HCT116 (cell line): ENCODE measurements at regions not wholly inside any gene's neighbourhood (a gene's known extent, or its start where the extent isn't known, plus 50 kb on each side); places are given as distances from the start of the nearest gene placed in this dataset.
"Not testable (repeated sequence)": the region's sequence is repeated elsewhere in the genome, so short reads cannot be mapped to it uniquely, and the experiment has no call there.

Source experiments
- ATAC-seq: fragments of 200-7000 bp; cut with Tn5 transposase; 2 replicates; pipeline ENCODE4 v1.9.1; 2020; ENCODE audit warnings: mild to moderate bottlenecking, moderate library complexity
- BruUV-seq: library from RNA; stranded (reverse); fragments of 400-500 nt; replicated peaks from 2 replicates; lab custom pipeline; 2021; lab: Mats Ljungman, UMichigan
- CTCF ChIA-PET: fragments of 300-600 bp; sonication (Branson Sonifier 250); formaldehyde crosslinking; loops from one replicate; lab custom pipeline; 2021; ENCODE audit warnings: antibody characterized with exemption; lab: Charles Lee
- POLR2A ChIA-PET: fragments of 300-600, 350-600 bp; sonication (Branson Sonifier 250); formaldehyde crosslinking; loops from one replicate; lab custom pipeline; 2021; ENCODE audit warnings: antibody characterized with exemption; lab: Charles Lee
- RAD21 ChIA-PET, 2 experiments: fragments of 300-600 bp; sonication (Branson Sonifier 250); formaldehyde crosslinking; loops; one replicate each; lab custom pipeline; 2023; ENCODE audit warnings: low total read pairs in 2 of 2; ENCODE audit not compliant: uncharacterized antibody in 2 of 2, unreplicated experiment in 2 of 2, low non-redundant PET in 1 of 2; lab: Charles Lee
- DNase-seq: peaks from one replicate; pipeline ENCODE4 v3.0.0-alpha.2; 2010; ENCODE audit warnings: low read depth, low spot score
- H2AFZ ChIP-seq: fragments of 200-600 bp; shearing (Covaris generic), sonication (generic); 2 replicates; pipeline ENCODE4 v1.6.1; 2017; ENCODE audit warnings: low read depth, mixed run types, mixed read lengths, antibody characterized with exemption, low read length; ENCODE audit not compliant: poor library complexity, severe bottlenecking
- H3K27ac ChIP-seq: 2 replicates; pipeline ENCODE4 v1.5.1; 2012; ENCODE audit warnings: low read depth, low read length
- H3K27me3 ChIP-seq: fragments of 200-600 bp; sonication (generic); 2 replicates; pipeline ENCODE4 v1.6.1; 2016; ENCODE audit warnings: mixed run types, low read length, mixed read lengths; ENCODE audit not compliant: insufficient read depth
- H3K36me3 ChIP-seq, 2 experiments: fragments of 200-500 bp in 1 of 2; fragments of 200-600 bp in 1 of 2; sonication (Bioruptor generic) in 1 of 2; sonication (generic) in 1 of 2; 2 replicates each; pipeline versions ENCODE4 v1.5.1 to v1.6.1; 2014 to 2016; ENCODE audit warnings: low read length in 2 of 2, inconsistent platforms in 1 of 2, mixed read lengths in 1 of 2, mixed run types in 1 of 2; ENCODE audit not compliant: insufficient read depth in 2 of 2, control insufficient read depth in 1 of 2
- H3K4me1 ChIP-seq, 2 experiments: fragments of 200-600 bp in 1 of 2; sonication (generic) in 1 of 2; 2 replicates each; pipeline versions ENCODE4 v1.5.1 to v1.6.1; 2012 to 2017; ENCODE audit warnings: low read length in 2 of 2, inconsistent platforms in 1 of 2, mild to moderate bottlenecking in 1 of 2, mixed read lengths in 1 of 2, mixed run types in 1 of 2, moderate library complexity in 1 of 2; ENCODE audit not compliant: insufficient read depth in 2 of 2, control insufficient read depth in 1 of 2
- H3K4me2 ChIP-seq: fragments of 200-600 bp; sonication (generic); 2 replicates; pipeline ENCODE4 v1.6.1; 2017; ENCODE audit warnings: mixed run types, low read length, mixed read lengths
- H3K4me3 ChIP-seq, 2 experiments: fragments of 200-600 bp in 1 of 2; sonication (generic) in 1 of 2; replicated peaks in 1 of 2; 2 replicates each; pipeline ENCODE4 v1.5.1; 2011 to 2016; ENCODE audit warnings: low read length in 2 of 2, control low read depth in 1 of 2, low read depth in 1 of 2, mild to moderate bottlenecking in 1 of 2, mixed read lengths in 1 of 2, mixed run types in 1 of 2
- H3K79me2 ChIP-seq: fragments of 200-600 bp; sonication (generic); 2 replicates; pipeline ENCODE4 v1.6.1; 2017; ENCODE audit warnings: mild to moderate bottlenecking, mixed run types, low read length, moderate library complexity, mixed read lengths; ENCODE audit not compliant: insufficient read depth
- H3K9ac ChIP-seq: fragments of 200-600 bp; sonication (generic); 2 replicates; pipeline ENCODE4 v1.6.1; 2016; ENCODE audit warnings: low read length, mixed read lengths
- H3K9me2 ChIP-seq: fragments of 200-600 bp; sonication (generic), shearing (Covaris generic); 2 replicates; pipeline ENCODE4 v1.6.1; 2017; ENCODE audit warnings: mixed run types, mild to moderate bottlenecking, moderate library complexity; ENCODE audit not compliant: insufficient read depth
- H3K9me3 ChIP-seq, 2 experiments: fragments of 200-500 bp in 1 of 2; fragments of 200-600 bp in 1 of 2; sonication (Bioruptor generic) in 1 of 2; sonication (generic) in 1 of 2; 2 replicates each; pipeline ENCODE4 v1.6.1; 2014 to 2017; ENCODE audit warnings: low read length in 2 of 2, mixed read lengths in 2 of 2, inconsistent platforms in 1 of 2, low read depth in 1 of 2, mild to moderate bottlenecking in 1 of 2, mixed run types in 1 of 2, moderate library complexity in 1 of 2; ENCODE audit not compliant: control insufficient read depth in 1 of 2, insufficient read depth in 1 of 2
- H4K20me1 ChIP-seq: fragments of 200-600 bp; sonication (generic), shearing (Covaris generic); 2 replicates; pipeline ENCODE4 v1.6.1; 2017; ENCODE audit warnings: mixed run types, mild to moderate bottlenecking, moderate library complexity; ENCODE audit not compliant: insufficient read depth
- CEBPB ChIP-seq: IDR thresholded peaks from 2 replicates; pipeline ENCODE4 v1.6.1; 2012; ENCODE audit warnings: low read depth
- CTCF ChIP-seq, 3 experiments: fragments of 200-600 bp in 1 of 3; sonication (generic) in 1 of 3; IDR thresholded peaks in 2 of 3; conservative IDR thresholded peaks in 1 of 3; 2 replicates each; pipeline ENCODE4 v1.5.1; 2012 to 2017; ENCODE audit warnings: low read depth in 2 of 3, low read length in 2 of 3, antibody characterized with exemption in 1 of 3, borderline replicate concordance in 1 of 3, control low read depth in 1 of 3, mild to moderate bottlenecking in 1 of 3, mixed read lengths in 1 of 3, mixed run types in 1 of 3, moderate library complexity in 1 of 3; ENCODE audit not compliant: insufficient read depth in 1 of 3
- POLR2A ChIP-seq: IDR thresholded peaks from 2 replicates; pipeline ENCODE4 v1.7.0; 2011; ENCODE audit warnings: borderline replicate concordance; ENCODE audit not compliant: insufficient read depth, insufficient read length; ENCODE audit errors: extremely low read depth
- POLR2AphosphoS5 ChIP-seq: IDR thresholded peaks from 2 replicates; pipeline ENCODE4 v1.6.1; 2011; ENCODE audit warnings: mild to moderate bottlenecking, low read depth, low read length, moderate library complexity
- SRF ChIP-seq: IDR thresholded peaks from 2 replicates; pipeline ENCODE4 v1.6.1; 2012; ENCODE audit warnings: low read depth
- intact Hi-C: fragments of 100-400 bp; cut with micrococcal nuclease; formaldehyde crosslinking; loops from 2 replicates; pipeline ENCODE4 v1.10.0; 2022

GRCh38 chr10:5580038-5580428 is 55.3 kb downstream of the CALML3 start:
- BruUV-seq, H3K9ac ChIP-seq, H3K27me3 ChIP-seq, RAD21 ChIA-PET, POLR2A ChIA-PET, H3K27ac ChIP-seq, H4K20me1 ChIP-seq, H3K79me2 ChIP-seq, DNase-seq, H3K36me3 ChIP-seq, H3K4me2 ChIP-seq, H3K9me3 ChIP-seq, CTCF ChIA-PET, H3K4me3 ChIP-seq, H2AFZ ChIP-seq, intact Hi-C loops, H3K9me2 ChIP-seq, ATAC-seq: not testable (repeated sequence)
- peaks cover 4 to 23% of the 10 kb centered on the region in 2 experiments for H3K4me1 ChIP-seq

- ChIA-PET RAD21 (no interaction called here), CTCF (no interaction called here), POLR2A (interaction anchor here (1.5 kb wide), 1 partner anchor 35 kb away, joined by 3 read pairs; no protein-coding TSS in a partner anchor)
- Histone ChIP-seq H2AFZ (no peak overlapping the region), H4K20me1 (no peaks in the 10 kb centered on the region), H3K9ac (no peak overlapping the region), H3K9me2 (no peaks in the 10 kb centered on the region), H3K4me2 (no peak overlapping the region), H3K27me3 (no peaks in the 10 kb centered on the region), H3K36me3 (no peaks in the 10 kb centered on the region), H3K79me2 (no peaks in the 10 kb centered on the region), H3K9me3 (no peaks in the 10 kb centered on the region; a peak in 1 of 4 replicates), H3K4me3 (no peak overlapping the region), H3K4me1 (peaks cover 7 to 35% of the 10 kb centered on the region in 2 experiments), H3K27ac (no peak overlapping the region)
- BruUV-seq = no TSS peak
- intact Hi-C loops = no loop called here
- TF ChIP-seq CEBPB = no peak
- no peak for TF ChIP-seq SRF
- TF ChIP-seq CTCF (IDR thresholded peaks at IDR 0.05 in 2 of 3, conservative IDR thresholded peaks at IDR 0.05 in 1 of 3; ENCODE audit: borderline replicate concordance in 1 of 3, insufficient read depth in 1 of 3, low read depth in 2 of 3, low read length in 2 of 3) = no peak
- TF ChIP-seq POLR2AphosphoS5 = no peak
- TF ChIP-seq POLR2A = no peak
- DNase-seq (no peak), ATAC-seq (no peak)
Measured at GRCh38 chr10:5581670-5582566, 57.2 kb downstream of the CALML3 start.
